HG03175 (cell line): ENCODE measurements at regions not wholly inside any gene's neighbourhood (a gene's known extent, or its start where the extent isn't known, plus 50 kb on each side); places are given as distances from the start of the nearest gene placed in this dataset.

ENCODE experiments used
- ATAC-seq: cut with Tn5 transposase; IDR thresholded peaks from one replicate; pipeline ENCODE4 v1.9.1; 2021; ENCODE audit warnings: mild to moderate bottlenecking, moderate library complexity; ENCODE audit not compliant: unreplicated experiment

DNA sequence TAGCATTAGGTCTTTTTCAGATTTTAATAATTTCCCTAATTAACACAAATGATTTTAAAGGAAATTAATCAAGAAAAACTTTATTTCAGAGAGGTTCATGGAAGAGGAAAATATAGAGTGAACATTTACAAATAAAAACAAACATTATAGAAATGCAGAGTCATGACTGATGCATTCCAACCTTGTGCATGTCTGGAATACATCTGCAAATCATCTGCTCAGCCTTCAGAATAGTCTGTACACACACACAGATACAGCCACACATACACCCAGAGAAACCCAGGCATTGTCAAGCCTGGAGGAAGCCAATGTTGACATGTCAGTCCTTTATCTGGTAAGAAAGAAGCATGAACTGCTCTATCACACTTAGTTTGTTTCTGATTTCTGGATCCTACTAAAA, 61.3 kb upstream of the NFKB1 start:
- no peak for ATAC-seq

DNA sequence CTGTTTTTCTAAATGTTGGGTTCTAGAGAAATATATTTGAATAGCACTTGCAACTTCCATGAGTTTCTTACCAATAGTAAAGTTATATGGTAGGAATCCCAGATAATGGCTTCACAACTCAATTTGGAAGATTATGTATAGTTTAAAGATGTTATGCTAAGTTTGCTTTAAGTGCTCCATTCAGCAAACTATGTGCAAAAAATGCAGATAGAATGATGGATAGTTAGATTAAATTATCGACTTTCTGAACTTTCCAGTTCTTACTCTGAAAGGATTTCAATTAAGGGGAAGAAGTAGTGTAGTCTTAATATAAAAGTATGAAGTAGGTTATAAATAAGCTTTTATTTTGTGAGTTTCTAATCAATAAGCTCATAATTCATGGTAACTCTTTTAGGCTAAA, 60.7 kb upstream of the NFKB1 start:
- no peak for ATAC-seq

DNA sequence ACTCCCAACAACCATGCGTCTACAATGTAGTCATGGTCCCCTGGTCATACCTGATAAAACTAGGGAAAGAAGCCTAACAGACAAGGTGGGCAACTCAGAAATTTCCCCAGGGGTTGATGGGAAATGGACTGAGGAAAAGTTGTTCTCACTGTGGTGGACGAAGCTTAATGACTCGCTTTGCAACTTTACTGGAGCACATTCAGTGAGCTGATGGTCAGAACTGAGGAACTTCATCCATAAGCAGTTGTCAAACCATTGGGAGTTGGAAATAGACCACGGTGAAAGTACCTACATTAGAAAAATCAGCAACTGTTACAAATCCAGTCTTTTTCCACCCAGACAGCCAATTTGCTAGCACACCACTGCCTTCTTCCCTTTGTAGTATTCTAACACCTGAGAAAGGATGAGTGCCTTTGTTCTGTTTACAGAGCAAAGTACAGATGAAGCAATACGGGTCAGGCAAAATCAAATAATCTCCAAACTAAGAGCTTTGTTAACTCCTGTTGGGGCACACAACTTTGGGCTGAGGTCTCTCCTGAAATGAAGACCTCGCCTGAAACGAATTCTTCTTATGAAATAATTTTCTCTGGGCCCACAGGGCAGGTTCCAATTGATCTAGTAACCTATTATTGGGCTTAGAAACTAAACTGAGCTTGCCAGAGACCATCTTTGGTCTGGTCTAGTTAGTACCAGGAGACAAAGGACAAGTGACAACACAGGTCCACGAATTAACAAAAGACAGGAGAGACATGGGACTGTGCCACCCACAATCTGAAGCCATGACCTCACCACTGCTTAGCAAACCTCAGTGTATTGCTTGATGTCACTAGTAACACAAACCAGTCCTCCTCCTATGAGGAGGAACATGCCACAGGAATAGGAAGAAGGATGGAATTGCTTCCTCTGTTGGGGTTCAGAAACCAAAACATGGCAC, 58.9 kb upstream of the NFKB1 start:
- ATAC-seq, result no peak

DNA sequence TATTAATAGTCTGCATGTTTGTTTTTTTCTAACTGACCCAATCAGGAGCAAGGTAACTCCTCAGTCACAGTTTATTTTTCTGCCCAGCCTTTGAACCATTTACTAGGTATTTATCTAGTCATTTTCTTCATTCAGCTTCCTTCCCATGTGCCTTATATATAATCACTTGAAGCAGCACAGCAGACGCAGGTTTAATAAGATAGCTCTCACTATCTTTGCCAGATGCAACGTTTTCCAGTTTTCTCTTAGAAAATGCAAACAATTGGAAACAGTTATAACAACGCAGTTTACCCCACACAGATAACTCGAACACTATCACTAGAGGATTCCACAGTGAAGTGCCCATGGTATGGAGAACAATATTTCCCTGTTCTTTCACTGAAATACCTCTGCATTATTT, 56.4 kb upstream of the NFKB1 start:
- no peak for ATAC-seq

DNA sequence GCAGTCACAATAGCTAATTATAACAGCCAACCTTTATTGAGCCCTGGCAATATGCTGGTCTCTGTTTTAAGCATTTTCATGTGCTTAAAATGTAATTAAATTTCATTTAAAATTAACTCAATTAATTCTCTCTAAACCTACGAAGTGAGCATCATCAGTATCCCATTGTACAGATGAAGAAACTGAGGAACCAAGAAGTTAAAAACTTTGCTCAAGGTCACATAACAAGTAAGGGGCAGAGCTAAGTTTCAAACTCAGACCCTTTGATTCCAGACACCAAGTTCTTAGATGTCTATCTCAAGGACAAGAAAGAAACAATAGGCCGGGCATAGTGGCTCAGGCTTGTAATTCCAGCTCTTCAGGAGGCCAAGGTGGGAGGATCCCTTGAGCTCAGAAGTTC, 55.9 kb upstream of the NFKB1 start:
- no peak for ATAC-seq

DNA sequence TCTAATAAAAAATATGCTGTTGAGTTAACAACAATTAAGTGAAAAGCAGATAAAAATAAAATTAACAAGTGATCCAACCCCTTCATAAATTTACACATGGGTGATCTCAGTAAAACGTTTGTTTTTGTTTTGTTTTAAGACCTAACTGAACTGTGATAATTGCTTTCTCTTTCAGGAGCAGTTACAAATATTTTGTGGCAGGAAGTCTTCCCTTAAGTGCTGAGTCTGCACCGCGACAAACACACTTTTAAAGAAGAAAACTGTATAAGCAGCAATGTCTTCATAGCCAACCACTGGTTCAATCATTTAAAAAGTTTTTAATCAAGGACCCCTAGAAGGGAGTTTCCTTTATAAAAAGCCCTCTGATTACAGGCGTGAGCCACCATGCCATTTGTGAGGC, 53.7 kb upstream of the NFKB1 start:
- no peak for ATAC-seq

DNA sequence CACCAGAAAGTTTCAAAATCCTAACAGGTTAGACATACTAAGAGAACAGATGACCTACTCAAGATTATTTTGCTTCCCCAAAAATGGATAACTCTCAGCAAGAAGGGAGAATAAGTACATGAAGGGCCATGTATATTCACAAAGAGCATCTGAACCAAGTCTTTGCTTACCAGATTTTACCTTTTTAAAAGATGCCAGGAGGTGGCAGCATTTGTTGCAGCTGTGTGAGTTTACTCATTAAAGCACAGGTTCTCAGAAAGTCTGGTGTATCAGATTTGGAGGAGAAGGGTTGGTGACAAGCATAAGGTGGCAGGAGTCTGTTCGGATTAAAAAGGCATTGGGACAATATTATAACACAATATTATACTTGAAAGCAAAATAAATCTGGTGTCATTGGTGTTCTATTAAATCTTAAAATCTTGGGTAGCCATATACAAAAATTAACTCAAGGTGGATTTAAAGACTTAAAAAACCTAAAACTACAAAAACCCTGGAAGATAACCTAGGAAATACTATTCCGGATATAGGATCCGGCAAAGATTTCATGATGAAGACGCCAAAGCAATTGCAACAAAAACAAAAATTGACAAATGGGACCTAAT, 51.3 kb upstream of the NFKB1 start:
- ATAC-seq, result peak; percentile 81

DNA sequence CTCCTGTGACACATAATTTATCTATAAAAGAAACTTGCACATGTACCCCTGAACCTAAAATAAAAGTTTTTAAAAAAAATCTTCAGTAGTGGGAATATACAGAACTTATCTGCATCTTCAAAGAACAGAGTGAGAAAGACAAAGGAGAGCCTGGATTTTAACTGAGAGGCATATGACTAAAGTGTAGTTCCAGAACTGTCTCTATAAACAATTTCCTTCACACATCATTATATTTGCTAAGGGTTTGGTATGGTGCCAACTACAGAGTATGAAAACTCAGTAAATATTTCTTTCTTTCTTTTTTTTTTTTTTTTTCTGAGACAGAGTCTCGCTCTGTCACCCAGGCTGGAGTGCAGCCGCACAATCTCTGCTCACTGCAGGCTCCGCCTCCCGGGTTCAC, 49.9 kb upstream of the NFKB1 start:
- ATAC-seq, result no peak
